ENCODE measurements at regions not wholly inside any gene's neighbourhood (a gene's known extent, or its start where the extent isn't known, plus 50 kb on each side); places are given as distances from the start of the nearest gene placed in this dataset.
"Not testable (repeated sequence)": the region's sequence is repeated elsewhere in the genome, so short reads cannot be mapped to it uniquely, and the experiment has no call there.

DNA sequence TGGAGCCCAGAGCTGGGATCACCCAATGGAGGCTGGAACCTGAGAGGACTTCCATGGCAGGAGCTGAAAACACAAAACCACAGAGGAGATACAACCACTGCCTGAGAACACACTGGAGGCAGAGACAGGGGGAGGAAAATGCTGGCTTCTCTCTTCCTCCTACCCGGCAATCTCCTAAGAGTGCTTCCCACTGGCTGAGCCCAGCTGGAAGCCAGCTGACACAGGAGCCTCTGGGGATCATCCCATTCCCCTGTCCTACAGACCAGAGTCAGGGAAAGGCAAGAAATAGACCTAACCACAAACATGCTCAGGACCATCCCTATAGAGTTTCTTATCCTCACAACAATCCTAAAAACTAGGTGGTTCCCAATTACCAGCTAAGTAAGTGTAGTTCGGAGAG lies 112.4 kb upstream of the CDH5 start:
- Histone ChIP-seq H3K9me3 (ENCODE audit: control insufficient read depth in 2 of 2, insufficient read depth in 1 of 2, low read length in 1 of 2) (no peaks in the 10 kb centered on the region), H3K4me3 (ENCODE audit: low read length in 2 of 2) (no peak overlapping the region), H3K4me1 (ENCODE audit: control insufficient read depth in 2 of 2, insufficient read depth in 2 of 2, low read length in 2 of 2) (no peaks in the 10 kb centered on the region), H3K36me3 (ENCODE audit: control insufficient read depth in 2 of 2, insufficient read depth in 2 of 2, low read length in 1 of 2) (no peaks in the 10 kb centered on the region), H3K27ac (ENCODE audit: low read depth in 1 of 2, low read length in 1 of 2) (no peak overlapping the region), H3K27me3 (ENCODE audit: control insufficient read depth in 2 of 2, insufficient read depth in 1 of 2, low read length in 1 of 2) (no peaks in the 10 kb centered on the region)
- no peak for DNase-seq (ENCODE audit: low read depth in 6 of 9, low spot score in 9 of 9)
- WGBS, result 95% methylated on average over 2 of the region's 2 CpGs

DNA sequence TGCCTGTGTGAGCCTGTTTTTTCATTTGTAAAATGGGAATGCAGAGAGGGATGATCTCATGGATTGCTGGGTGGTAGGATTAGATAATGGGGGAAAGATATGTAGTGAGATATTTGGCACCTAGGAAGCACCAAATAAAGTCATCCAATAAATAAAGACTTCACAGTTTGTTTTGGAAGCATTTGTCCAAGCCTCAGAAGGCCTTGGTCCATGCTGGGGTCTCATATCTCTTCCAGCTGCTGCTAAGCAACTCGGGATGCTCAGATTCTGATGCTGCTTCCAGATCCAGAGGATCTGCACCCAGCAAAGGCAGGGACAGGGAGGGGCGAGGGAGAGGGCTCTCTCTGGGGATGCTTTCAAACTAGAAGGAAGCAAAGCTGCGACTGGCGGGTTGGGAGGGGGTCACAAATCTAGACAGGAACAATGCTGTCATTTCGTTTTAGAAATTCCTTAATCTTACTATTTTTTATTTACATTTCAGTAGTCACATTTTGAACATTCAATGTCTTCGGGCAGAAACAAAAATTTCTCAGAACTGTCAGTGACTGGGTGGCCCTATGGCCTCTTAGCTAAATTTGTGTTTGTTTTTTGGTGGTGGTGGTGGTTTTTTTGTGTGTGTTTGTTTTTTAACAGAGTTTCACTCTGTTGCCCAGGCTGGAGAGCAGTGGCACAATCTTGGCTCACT lies 114.9 kb upstream of the CDH5 start:
- Histone ChIP-seq H3K4me1 (ENCODE audit: control insufficient read depth in 2 of 2, insufficient read depth in 2 of 2, low read length in 2 of 2) (no peaks in the 10 kb centered on the region), H3K27me3 (ENCODE audit: control insufficient read depth in 2 of 2, insufficient read depth in 1 of 2, low read length in 1 of 2) (no peaks in the 10 kb centered on the region), H3K36me3 (ENCODE audit: control insufficient read depth in 2 of 2, insufficient read depth in 2 of 2, low read length in 1 of 2) (no peaks in the 10 kb centered on the region), H3K9me3 (ENCODE audit: control insufficient read depth in 2 of 2, insufficient read depth in 1 of 2, low read length in 1 of 2) (no peaks in the 10 kb centered on the region), H3K27ac (ENCODE audit: low read depth in 1 of 2, low read length in 1 of 2) (no peak overlapping the region), H3K4me3 (ENCODE audit: low read length in 2 of 2) (no peak overlapping the region)
- no peak for DNase-seq (ENCODE audit: low read depth in 6 of 9, low spot score in 9 of 9)
- 92% methylated on average over 6 of the region's 6 CpGs for WGBS

DNA sequence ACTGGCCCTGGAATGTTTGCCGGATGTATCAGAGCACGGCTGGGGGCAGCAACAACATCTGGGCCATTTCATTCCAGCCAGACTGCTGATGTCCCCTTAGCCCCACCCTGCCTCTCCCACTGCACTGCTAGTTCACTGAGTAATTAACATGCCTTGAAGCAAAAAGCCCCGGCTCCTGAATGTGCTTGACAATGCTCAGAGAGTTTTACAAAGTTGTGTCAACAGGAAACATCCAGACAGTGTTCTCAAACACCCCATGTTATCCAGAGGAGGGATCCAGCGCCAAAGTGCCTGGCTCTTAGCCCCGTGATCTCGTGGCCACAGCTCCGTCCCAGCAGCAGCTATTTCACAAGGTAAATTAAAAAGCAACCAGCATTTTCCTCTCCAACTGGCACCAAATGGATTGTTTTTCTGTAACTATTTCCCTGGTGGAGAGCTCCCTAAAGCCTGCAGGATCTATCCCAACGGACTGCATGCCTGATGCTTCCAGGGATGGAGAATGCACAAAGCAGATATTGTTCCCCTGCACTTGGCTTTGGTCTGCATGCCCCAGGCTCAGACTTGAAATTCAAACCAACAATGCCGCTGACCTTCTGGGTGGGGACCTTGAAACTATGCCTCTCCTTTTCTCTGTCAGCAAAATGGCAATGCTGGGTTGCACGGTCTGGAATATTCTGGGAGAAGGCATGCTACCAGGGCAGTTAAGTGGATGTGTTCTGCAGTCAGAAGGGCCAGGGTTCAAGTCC lies 115.6 kb upstream of the CDH5 start:
- Histone ChIP-seq H3K27ac (ENCODE audit: low read depth in 1 of 2, low read length in 1 of 2) (no peak overlapping the region), H3K4me1 (ENCODE audit: control insufficient read depth in 2 of 2, insufficient read depth in 2 of 2, low read length in 2 of 2) (no peaks in the 10 kb centered on the region), H3K4me3 (ENCODE audit: low read length in 2 of 2) (no peak overlapping the region), H3K9me3 (ENCODE audit: control insufficient read depth in 2 of 2, insufficient read depth in 1 of 2, low read length in 1 of 2) (no peaks in the 10 kb centered on the region), H3K27me3 (ENCODE audit: control insufficient read depth in 2 of 2, insufficient read depth in 1 of 2, low read length in 1 of 2) (no peaks in the 10 kb centered on the region), H3K36me3 (ENCODE audit: control insufficient read depth in 2 of 2, insufficient read depth in 2 of 2, low read length in 1 of 2) (no peaks in the 10 kb centered on the region)
- DNase-seq (ENCODE audit: low read depth in 6 of 9, low spot score in 9 of 9), result no peak
- 92% methylated on average over 10 of the region's 10 CpGs for WGBS

DNA sequence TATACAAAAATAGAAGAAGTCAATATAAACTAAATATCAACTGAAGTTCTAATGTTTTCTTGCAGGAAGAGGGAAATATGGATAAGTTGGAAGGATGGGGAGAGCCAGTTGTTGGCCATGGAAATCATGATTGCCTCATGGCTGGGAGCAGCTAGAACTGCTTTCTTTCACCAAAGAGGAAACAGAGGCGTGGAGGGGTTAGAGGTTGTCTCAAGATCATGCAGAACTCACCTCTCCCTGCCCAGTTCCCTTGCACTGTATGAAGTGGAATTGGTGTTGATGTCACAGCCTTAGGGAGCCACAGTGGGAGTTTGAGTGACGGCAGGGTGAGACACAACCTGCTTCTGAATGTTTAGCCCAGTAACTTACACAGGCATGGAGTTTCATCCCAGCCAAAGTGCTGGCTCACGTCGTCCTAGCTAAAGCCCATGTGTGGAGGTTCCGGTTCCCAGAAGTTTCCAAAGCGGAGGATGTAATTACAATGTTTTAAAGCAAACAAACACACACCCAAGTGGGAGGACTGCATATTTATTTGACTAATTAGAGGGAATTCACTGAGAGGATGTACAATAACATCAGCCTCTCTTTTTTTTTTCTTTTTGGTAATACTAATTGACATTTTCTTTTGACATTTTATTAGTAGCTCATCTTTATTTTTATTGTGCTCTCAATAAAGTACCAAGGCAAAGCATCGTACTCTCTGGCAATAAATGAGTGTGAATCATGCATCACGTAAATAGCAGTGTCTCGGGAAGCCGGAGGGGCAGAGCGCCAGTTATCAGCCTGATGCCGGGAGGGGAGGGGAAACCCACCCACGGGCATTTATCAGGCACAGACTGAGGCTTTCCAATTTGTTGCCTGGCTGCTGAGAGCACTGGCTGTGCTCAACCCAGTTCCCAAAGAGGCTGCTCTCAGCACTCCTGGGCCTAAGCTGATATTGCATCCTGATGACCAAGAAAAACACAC lies 118.7 kb upstream of the CDH5 start:
- Histone ChIP-seq H3K4me1 (ENCODE audit: control insufficient read depth in 2 of 2, insufficient read depth in 2 of 2, low read length in 2 of 2) (no peaks in the 10 kb centered on the region), H3K27me3 (ENCODE audit: control insufficient read depth in 2 of 2, insufficient read depth in 1 of 2, low read length in 1 of 2) (no peaks in the 10 kb centered on the region), H3K27ac (ENCODE audit: low read depth in 1 of 2, low read length in 1 of 2) (no peak overlapping the region), H3K4me3 (ENCODE audit: low read length in 2 of 2) (no peak overlapping the region), H3K36me3 (ENCODE audit: control insufficient read depth in 2 of 2, insufficient read depth in 2 of 2, low read length in 1 of 2) (no peaks in the 10 kb centered on the region), H3K9me3 (ENCODE audit: control insufficient read depth in 2 of 2, insufficient read depth in 1 of 2, low read length in 1 of 2) (no peaks in the 10 kb centered on the region)
- 95% methylated on average over 13 of the region's 13 CpGs for WGBS
- DNase-seq (ENCODE audit: low read depth in 6 of 9, low spot score in 9 of 9), result no peak

DNA sequence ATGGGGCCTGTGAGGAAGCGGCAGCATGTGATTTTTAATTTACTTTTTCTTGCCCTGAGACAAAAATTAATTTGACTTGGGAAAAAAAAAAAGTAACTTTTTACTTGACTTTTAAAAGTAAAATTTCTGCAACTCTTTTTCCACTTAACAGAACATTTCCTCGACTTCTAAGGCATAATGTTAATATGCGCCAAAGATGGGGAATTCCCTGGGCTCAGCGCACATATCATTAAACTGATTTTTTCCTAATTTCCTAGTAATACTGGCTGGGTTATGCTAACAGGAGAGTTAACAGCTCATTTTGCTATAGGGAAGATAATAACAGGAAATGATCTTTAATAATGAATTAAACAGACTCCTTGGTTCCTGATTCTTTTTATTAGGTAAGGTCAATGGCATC lies 120.6 kb upstream of the CDH5 start:
- Histone ChIP-seq H3K4me3 (ENCODE audit: low read length in 2 of 2) (no peak overlapping the region), H3K4me1 (ENCODE audit: control insufficient read depth in 2 of 2, insufficient read depth in 2 of 2, low read length in 2 of 2) (no peaks in the 10 kb centered on the region), H3K36me3 (ENCODE audit: control insufficient read depth in 2 of 2, insufficient read depth in 2 of 2, low read length in 1 of 2) (no peaks in the 10 kb centered on the region), H3K27me3 (ENCODE audit: control insufficient read depth in 2 of 2, insufficient read depth in 1 of 2, low read length in 1 of 2) (no peaks in the 10 kb centered on the region), H3K27ac (ENCODE audit: low read depth in 1 of 2, low read length in 1 of 2) (no peak overlapping the region), H3K9me3 (ENCODE audit: control insufficient read depth in 2 of 2, insufficient read depth in 1 of 2, low read length in 1 of 2) (no peaks in the 10 kb centered on the region)
- WGBS, result 94% methylated on average over 4 of the region's 4 CpGs
- no peak for DNase-seq (ENCODE audit: low read depth in 6 of 9, low spot score in 9 of 9)

DNA sequence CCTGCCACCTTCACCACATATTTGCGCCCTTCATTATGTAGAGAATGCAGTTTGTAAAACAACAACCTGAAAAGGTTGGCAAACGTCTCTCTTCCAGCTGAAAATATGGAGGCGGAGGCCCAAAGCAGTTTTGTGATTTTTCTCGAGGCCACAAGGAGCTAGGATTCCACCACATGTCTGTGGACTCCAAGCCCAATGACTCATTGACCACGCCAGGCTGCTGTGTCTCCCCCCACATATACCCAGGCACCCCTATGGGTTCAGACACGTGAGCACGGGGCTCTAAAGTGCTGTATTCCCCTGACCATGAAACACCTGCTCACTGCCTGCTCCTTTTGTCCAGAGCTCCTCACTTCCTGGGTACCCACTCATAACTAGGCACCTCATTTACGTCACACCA lies 121.4 kb upstream of the CDH5 start:
- H3K27me3 ChIP-seq (ENCODE audit: control insufficient read depth in 2 of 2, insufficient read depth in 1 of 2, low read length in 1 of 2), result no peaks in the 10 kb centered on the region
- H3K4me3 ChIP-seq (ENCODE audit: low read length in 2 of 2), result no peak overlapping the region
- no peaks in the 10 kb centered on the region for H3K4me1 ChIP-seq (ENCODE audit: control insufficient read depth in 2 of 2, insufficient read depth in 2 of 2, low read length in 2 of 2)
- 93% methylated on average over 8 of the region's 8 CpGs for WGBS
- H3K27ac ChIP-seq (ENCODE audit: low read depth in 1 of 2, low read length in 1 of 2), result no peak overlapping the region
- no peak for DNase-seq (ENCODE audit: low read depth in 6 of 9, low spot score in 9 of 9)
- no peaks in the 10 kb centered on the region for H3K36me3 ChIP-seq (ENCODE audit: control insufficient read depth in 2 of 2, insufficient read depth in 2 of 2, low read length in 1 of 2)
- H3K9me3 ChIP-seq (ENCODE audit: control insufficient read depth in 2 of 2, insufficient read depth in 1 of 2, low read length in 1 of 2), result no peaks in the 10 kb centered on the region

DNA sequence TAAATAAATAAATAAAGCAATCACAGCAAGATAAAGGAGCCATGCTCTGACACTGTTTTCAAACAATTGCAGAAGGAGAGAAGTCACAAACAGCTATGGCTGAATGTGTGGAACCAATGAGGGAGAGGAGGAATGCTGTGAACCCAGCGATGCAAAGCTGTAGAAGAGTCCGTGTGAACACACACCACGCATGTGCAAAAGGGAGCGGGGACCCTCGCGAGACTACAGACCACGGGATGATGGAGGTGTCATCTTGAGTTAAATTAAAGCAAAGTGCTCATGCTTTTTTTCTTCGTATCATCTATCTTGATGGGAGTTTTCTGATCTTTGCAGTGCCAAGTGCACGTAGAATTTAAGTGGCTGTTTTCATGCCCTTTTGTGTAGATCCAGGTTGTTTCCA lies 123.8 kb upstream of the CDH5 start:
- Histone ChIP-seq H3K27me3 (ENCODE audit: control insufficient read depth in 2 of 2, insufficient read depth in 1 of 2, low read length in 1 of 2) (no peaks in the 10 kb centered on the region), H3K4me1 (ENCODE audit: control insufficient read depth in 2 of 2, insufficient read depth in 2 of 2, low read length in 2 of 2) (no peaks in the 10 kb centered on the region), H3K4me3 (ENCODE audit: low read length in 2 of 2) (no peak overlapping the region), H3K9me3 (ENCODE audit: control insufficient read depth in 2 of 2, insufficient read depth in 1 of 2, low read length in 1 of 2) (peaks cover 0 to 6% of the 10 kb centered on the region in 2 donors), H3K27ac (ENCODE audit: low read depth in 1 of 2, low read length in 1 of 2) (no peak overlapping the region), H3K36me3 (ENCODE audit: control insufficient read depth in 2 of 2, insufficient read depth in 2 of 2, low read length in 1 of 2) (no peaks in the 10 kb centered on the region)
- WGBS, result 96% methylated on average over 9 of the region's 9 CpGs
- no peak for DNase-seq (ENCODE audit: low read depth in 6 of 9, low spot score in 9 of 9)

DNA sequence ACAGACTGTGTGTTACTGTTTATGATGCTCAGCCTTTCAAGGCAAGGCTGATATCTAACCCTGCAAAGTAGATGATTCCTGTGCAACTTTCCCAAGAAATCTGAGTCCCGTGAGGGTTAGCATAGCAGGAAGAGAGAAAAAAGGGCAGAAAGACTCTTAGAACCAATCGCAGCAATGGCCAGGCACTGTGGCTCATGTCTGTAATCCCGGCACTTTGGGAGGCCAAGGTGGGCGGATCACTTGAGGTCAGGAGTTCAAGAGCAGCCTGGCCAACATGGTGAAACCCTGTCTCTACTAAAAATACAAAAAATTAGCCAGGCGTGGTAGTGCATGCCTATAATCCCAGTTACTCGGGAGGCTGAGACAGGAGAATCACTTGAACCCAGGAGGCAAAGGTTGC lies 124.3 kb upstream of the CDH5 start:
- not testable (repeated sequence) for H3K4me3 ChIP-seq (ENCODE audit: low read length in 2 of 2); H3K36me3 ChIP-seq (ENCODE audit: control insufficient read depth in 2 of 2, insufficient read depth in 2 of 2, low read length in 1 of 2); H3K27me3 ChIP-seq (ENCODE audit: control insufficient read depth in 2 of 2, insufficient read depth in 1 of 2, low read length in 1 of 2); H3K4me1 ChIP-seq (ENCODE audit: control insufficient read depth in 2 of 2, insufficient read depth in 2 of 2, low read length in 2 of 2); H3K27ac ChIP-seq (ENCODE audit: low read depth in 1 of 2, low read length in 1 of 2); DNase-seq (ENCODE audit: low read depth in 6 of 9, low spot score in 9 of 9); H3K9me3 ChIP-seq (ENCODE audit: control insufficient read depth in 2 of 2, insufficient read depth in 1 of 2, low read length in 1 of 2)
- WGBS, result 94% methylated on average over 6 of the region's 6 CpGs
